ENCODE measurements at regions not wholly inside any gene's neighbourhood (a gene's known extent, or its start where the extent isn't known, plus 50 kb on each side); places are given as distances from the start of the nearest gene placed in this dataset.
A peak's percentile ranks its signal among the peaks of the same experiment; 100 is the strongest.
"Not testable (repeated sequence)": the region's sequence is repeated elsewhere in the genome, so short reads cannot be mapped to it uniquely, and the experiment has no call there.

DNA sequence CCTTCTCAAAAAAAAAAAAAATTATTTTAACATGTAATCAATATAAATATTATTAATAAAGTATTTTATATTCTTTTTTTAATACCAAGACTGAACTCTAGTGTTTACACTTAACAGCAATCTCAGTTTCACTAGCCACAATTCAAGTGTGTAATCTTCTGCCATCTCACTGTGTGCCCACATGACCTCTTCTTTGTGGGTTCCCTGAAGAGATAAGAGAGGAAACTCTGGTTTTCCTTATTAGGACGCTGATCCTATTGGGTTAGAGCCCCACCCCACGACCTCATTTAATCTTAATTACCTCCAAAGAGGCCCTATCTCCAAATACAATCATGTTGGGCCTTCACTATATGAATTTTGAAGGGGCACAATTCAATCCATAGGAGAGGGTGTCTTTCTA, 177.6 kb downstream of the STK31 start:
- no peak for DNase-seq

DNA sequence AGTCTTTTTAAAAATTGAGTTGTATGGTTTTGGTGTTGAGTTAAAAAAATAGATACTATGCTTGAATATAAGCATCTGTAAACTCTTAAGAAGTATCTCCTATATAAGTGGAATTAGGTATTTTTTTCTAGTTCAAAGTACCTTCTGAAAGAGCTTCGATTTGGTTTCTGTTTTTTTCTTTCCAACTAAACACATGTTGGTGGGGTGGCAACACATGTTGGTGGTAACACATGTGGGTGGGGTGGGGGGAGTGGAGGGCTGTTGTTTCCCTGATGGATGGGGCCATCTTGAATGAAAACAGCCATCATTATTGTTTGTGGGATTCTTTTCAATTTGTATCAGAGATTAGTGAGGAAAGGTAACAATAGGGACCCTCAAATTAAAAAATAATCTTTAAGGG, 178.9 kb downstream of the STK31 start:
- no peak for DNase-seq

DNA sequence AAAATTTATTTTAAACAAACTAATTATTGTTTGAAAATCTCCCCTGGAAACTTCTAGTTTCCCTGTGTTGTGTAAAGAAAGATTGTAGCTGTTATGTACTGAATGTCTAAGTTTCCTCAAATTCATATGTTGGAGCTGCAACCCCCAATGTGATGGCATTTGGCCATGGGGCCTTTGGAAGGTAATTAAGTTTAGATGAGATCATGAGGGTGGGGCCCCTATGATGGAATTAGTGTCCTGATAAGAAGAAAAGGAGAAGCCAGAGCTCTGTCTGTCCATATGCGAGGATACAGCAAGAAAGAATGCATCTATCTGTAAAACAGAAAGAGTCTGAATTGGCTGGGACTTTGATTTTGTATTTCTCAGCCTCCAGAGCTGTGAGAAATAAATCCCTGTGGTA, 179.5 kb downstream of the STK31 start:
- DNase-seq: no peak

DNA sequence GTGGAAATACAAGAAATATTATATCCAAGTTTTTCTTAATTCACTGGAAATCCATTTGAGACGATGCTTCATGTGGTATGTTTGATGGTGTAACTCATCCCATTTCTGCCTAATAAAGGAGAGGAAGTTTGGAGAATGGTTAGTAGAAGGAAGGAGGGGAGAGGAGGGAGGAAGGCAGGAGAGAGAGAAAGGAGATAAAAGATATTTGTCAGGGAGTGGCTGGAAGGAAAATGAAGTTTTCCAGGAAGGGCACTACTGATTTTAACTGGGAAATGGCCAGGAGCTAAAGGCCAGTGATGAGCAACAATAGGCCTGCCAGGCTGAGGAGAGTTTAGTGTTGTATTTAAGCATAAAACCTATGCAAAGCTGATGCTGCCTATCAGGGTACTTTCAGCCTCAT, 182.0 kb downstream of the STK31 start:
- DNase-seq: no peak

DNA sequence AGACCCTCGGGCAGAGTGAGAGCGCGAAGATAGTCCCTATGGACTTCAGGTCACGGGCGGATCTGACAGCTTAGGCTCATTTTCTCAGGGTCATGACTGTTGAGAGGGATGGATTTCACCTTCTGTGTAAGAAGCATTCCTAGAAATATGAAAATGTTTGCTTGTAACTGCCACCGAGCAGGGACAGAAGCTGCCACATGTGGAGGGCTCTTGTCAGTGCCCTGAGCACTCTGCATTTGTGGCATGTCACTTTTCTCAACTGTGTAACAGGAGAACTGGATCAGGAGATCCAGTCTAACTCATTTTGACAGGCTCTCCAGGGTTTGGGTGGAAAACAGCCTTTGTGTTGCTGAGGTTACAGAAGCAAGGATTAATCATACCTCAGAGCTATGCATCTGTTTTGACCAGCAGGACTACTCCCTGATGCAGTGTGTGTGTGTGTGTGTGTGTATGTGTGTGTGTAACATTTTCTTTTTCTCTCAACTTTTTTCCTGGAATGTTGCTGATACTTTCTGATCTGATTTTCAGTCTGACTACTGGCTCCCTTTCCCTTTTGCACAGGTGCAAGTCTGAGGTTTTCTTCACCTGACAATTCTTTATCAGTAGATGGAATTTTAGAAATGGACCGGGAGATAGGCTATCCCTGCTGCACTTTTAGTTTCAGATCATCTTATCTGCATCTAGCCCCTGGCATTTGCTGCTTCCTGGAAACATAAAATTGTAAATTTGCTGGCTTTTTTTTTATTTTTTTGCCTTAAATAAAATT, 183.3 kb downstream of the STK31 start:
- no peak for DNase-seq

DNA sequence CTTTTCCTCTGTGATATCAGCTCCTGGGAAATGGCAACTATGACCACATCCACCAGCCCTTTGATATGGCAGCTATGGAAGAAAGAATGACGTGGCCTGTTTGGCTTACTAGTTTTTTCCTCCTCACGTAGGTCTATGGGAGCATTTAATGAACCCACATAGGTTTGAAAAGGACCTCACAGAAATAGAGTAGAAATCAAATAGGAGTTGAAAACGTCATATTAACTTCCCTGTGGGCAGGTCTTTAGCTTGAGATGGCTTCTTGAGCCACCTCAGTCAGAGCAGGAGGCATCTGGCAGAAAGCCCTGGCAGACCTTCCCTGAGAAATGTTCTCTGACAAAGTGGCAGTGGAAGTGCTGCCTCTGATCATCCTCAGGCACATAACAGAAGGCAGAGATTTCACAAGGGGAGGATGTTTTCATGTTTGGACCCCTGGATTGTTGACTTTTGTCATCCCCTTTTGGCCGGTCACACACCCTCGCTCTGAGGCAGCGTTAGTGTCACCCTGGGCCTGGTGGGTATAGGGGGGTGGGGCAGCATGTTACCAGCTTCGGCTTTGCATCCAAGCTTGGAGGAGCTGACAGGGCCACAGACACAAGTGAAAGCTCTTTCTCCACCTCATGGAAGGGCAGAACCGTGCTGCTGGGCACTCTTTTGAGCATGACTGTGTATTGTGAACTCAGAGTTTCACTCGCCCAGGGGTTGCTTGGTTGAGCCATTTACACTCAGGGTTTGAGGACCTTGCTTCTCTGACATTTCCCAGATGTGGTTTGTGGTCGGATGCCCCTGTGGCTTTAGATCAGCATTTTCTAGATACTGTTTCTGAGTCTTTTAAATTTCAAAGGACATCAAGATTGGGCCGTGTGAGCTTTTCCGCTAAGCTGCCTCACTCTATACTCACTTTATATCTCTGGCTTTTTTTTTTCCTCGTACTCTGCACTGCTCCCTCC, 184.2 kb downstream of the STK31 start:
- no peak for DNase-seq

DNA sequence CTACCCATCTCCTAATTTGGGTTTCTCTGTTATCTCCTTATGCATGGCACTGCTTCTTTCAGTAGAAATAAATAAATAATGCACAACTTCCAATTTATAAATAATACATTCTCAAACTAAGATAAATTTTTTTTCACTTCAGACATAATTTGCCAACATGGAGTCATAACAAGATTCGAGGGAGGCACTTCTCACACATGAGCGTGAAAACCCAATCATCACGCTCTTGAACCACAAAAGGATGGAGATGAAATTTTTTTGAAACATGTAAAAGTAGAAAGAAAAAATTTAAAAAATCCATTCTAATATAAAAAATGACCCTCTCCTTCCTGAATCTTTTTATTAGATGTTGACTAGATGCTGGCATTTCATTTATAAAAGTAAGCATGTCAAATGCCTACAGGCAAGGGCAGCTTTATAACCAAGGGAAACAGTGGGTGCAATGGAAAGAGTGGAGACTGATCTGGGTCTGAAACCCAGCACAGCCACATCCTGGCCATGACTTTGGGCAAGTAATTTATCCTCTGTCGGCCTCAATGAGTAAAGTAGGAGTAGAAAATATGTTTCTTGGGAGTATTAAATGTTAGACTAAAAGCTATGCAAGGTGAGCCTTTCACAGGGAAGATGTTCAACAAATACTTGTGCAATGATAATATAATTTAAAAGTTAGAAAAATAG, 185.0 kb downstream of the STK31 start:
- no peak for DNase-seq

DNA sequence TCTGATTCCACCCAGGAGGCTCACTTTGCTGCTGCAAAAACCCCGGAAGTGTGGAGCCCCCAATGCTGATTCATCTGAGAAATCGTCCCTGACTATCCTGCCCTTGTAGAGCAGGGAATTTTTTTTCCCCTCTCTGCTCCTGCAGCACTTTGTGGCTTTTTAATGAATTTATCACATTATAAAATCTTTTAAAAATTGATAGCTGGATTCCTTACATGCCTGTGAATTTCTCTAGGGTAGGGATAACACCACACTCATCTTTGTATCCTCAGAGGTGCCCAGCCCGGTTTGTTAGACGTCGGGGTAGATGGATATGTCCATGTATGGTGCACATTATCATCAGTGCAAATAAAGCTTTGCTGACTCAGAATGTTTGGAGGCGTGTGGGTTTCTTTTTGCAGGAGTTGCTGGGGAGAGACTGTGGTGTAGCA, 185.7 kb downstream of the STK31 start:
- no peak for DNase-seq

DNA sequence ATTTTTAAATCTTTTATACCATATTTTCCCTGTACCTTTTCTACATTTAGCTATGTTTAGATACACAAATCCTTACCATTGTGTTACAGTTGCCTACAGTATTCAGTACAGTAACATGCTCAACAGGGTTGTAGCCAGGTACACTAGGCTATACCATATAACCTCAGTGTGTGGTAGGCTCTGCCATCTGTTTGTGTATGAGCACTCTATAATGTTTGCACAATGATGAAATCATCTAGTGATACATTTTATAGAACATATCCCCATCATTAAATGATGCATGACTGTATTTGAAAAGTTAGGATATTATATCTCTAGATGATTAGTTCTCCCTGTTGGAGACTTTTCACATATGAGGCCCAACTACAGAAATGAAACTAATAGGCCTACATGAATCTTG, 188.6 kb downstream of the STK31 start:
- no peak for DNase-seq

DNA sequence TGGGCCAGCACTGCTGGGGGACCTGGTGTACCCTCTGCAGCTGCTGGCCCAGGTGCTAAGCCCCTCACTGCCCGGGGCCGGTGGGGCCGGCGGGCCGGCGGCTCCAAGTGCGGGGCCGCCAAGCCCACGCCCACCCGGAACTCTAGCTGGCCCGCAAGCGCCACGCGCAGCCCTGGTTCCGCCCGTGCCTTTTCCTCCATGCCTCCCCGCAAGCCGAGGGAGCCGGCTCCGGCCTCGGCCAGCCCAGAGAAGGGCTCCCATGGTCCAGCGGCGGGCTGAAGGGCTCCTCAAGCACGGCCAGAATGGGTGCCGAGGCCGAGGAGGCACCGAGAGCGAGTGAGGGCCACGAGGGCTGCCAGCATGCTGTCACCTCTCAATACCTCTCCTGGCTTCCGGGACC, 194.9 kb downstream of the STK31 start:
- not testable (repeated sequence) for DNase-seq

DNA sequence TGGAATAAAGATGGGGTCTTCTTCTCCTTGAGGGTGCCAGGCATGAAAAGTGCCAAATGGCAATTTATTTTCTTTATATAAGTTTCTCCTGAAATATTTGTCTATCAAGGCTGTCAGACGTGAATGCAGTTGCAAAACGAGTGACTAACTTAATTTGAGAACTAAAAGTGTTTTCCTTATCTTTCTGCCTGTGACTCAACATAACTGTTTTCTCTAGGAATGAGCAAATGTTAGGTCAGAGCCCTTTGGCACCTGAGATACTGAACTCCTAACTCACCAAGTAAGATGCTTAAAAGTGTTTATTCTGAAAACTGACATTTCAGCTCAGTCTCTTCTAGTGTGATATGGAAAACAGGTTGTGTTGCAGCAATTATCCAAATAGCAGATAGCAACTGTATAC, 197.0 kb downstream of the STK31 start:
- no peak for DNase-seq

DNA sequence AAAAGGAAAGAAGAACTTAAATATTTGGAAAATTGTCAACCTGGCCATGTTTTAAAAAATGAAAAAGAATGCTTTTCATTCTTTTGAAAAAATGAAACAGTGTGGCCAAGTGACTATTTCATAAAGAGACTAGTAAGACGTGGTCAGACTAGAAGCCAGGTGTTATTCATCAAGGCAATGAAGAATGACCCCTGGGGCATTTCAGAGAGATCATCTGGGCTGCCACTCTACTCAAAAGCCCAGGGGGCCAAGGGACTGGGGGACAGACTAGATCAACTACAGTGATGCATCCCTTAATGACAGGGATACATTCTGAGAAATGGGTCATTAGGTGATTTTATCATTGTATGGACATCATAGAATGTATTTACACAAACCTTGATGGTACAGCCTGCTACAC, 199.4 kb downstream of the STK31 start:
- DNase-seq: no peak

DNA sequence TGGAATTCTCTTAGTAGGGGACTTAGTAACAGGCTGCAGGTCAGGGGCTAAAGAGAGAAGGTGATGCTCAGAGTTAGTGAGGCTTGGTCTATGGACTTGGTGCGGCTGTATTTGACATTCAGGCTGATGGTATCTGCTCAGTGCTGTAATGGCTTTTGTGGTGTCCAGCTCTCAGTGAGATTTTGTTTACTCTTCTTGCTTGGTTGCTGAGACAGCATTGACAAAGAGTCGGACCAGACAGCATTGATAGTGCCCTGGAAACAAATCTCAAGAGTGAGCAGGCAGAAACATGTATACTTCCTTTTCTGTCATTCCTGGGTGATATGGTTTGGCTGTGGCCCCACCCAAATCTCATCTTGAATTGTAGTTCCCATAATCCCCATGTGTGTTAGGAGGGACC, 202.0 kb downstream of the STK31 start:
- no peak for DNase-seq

DNA sequence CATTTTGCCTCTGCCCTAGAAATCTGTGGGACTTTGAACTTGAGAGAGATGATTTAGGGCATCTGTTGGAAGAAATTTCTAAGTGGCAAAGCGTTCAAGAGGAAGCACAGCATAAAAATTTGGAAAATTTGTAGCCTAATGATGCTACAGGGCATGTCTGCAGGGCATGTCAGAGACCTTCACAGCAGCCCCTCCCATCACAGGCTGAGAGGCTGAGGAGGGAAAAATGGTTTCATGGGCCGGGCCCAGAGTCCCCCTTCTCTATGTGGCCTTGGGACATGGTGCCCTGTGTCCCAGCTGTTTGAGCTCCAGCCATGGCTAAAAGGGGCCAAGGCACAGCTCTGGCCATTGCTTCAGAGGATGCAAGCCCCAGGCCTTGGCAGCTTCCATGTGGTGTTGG, 203.0 kb downstream of the STK31 start:
- no peak for DNase-seq

DNA sequence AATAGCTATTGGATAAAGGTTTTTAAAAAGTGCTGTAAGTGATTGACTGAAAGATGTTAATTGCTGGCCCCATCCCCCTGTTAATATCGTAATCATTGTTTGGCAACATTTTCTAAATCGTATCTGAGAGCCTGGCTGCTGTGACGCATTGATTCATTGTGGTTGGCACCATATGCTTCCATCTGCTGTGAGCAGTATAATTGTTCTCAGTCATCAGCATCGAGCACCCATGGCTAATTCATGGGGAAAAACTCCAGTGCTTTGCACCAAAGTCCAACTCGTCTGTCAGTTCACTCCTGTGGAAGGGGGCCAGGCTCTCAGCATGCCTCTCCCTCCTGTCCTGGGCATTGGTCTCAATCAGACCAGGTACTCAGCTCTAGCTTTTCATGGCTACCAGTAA, 205.2 kb downstream of the STK31 start:
- no peak for DNase-seq

DNA sequence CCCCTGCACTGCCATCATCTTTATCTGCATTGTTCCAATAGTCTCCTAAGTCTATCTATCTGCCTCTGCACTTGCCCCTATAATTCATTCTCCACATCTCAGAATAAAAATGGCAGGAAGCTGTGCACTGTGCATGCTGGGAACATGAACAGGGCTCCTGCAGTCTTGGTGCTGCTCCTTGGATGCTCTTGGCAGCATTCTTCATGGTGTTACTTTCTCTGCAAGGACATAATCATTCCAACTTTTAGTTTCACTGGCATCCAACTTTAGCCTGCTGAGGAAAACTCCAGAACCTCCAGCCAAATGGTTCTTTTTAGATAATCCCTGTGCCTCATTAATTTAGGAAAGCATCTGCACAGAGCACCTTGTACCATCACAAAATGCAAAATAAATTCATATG, 208.3 kb downstream of the STK31 start:
- no peak for DNase-seq

DNA sequence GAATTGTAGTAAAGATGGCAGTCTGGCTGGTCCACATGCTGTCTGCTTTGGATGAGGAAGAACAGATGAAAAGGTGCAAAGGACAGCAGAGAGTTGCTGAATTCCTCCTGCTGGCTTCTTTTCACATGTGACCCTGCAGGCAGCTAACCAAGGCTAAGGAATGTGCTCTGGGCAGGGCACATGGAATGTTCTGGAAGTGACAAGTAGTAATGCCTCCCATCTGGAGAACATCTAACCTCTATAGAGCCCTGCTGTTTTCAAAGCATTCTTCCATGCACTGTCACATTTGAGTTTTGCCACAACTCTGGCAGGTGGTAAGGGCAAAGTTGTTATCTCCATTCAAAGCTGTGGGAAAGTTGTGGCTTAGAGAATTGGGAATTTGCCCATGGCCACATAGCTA, 208.8 kb downstream of the STK31 start:
- no peak for DNase-seq

DNA sequence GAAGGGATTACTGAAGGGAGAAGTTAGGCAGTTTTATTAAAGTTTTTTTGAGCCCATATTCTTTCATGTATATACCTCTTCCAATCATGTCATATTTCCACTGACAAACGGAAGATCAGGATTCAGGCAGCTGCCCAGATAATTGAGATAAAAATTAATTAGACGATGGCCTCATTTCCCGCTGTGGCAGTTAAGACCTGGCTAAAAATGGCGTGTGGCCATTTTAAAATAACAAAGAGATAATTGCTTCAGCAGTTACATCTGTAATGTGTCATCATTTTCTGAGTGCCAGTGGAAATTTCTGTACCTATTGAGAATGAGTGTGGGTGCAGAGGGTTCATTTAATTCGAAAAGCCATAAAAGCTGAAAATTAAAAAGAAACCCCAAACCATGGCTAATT, 215.1 kb downstream of the STK31 start:
- no peak for DNase-seq

DNA sequence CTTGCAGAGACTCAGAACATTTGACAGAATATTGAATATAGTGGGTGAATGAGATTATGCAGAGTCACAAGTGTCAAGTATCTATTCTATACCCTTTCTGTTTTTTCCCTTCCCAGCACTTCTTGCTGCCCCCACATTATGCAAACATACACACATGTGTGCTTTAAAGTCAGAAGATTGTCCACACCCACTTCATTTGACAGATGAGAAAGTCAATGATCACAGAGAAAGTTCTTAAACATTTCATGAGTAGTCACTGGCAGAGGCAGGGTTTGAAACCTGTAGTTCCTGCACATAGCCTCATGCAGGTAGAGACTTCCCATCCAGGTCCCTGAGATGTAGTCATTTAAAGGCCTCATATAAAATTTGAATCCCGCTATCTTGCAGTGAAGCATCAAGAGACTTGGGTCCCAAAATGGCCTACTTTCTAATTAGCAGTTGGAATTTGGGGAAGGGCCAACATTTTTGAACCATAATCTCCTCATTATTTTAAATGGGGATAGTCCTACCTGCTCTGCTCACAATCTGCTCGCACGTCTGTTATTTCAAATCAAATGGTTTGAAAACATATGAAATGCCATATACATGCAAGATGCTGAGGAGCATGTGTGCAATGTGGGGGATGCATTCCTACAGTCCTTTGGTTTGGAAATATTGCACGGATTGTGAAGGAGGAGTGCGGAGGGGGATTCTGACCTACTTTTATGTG, 217.8 kb downstream of the STK31 start:
- DNase-seq: no peak

DNA sequence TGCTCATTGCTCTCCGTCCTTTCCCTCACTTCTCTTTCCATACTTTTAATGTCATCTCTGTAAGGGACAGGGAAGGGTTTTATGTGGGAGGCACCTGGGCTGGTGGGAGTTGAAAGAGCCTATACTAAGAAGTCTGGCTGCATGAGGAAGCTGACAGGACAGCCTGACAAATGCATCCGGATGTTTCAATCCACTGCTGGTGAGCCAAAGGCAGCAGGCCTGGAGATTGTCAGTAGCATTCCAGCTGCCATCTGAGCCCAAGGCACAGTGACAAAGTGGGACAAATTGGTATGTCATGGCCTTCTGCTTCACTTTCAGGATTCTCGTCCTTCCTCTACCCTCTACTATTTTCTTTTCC, 218.4 kb downstream of the STK31 start:
- no peak for DNase-seq

DNA sequence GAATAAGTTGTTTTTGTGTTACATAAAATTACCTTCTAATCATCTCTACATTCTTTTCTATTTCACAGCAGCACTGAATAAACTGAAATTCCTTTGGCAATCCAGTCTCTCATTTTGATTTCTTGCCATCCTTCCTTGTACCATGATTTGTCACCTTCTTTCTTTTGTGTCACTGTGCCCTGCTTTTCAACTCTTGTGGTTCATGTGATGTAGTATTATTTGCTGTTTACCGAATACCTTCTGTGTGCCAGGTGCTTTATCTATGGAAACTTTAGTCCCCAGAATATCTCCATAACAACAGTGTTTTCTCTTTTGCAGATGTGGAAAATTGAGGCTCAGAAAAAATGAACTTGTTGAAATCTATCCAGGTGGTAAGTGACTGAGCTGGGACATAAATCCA, 220.3 kb downstream of the STK31 start:
- peak; percentile 18 for DNase-seq

DNA sequence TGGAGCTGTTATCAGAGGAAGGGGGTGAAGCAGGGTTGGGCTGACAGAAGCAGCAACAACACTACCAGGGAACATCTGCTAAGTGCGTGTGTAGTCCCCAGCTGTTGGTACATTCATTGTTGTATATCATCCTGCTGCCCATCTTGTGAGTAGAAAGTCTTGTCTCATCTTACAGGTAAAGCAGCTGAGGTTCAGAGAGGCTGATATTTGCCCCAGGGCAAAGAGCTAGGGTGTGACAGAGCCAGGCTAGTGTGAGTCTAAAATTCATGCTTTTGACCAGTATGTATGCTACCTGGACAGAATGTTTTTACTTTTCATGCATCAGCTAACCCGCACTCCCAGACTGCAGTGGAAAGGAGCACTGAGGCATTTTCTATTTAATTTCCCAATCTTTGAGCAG, 221.6 kb downstream of the STK31 start:
- DNase-seq: no peak

DNA sequence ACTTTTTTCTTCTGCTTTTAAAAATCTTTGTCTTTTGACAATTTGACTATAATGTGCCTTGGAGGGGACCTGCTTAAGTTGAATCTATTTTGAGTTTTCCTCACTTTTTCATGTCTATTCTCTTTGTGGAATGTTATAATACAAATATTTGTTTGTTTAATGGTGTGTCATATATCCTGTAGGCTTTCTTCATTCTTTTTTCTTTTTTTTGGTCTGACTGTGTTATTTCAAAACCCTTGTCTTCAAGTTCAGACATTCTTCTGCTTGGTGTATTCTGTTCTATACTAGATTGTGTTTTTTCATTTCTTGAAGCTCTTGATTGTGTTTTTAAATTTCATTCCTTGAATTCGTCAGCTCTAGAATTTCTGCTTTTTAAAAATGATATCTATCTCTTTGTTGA, 228.2 kb downstream of the STK31 start:
- DNase-seq: no peak

Data from NCI-H774 (cell line).